ENCODE measurements at regions not wholly inside any gene's neighbourhood (a gene's known extent, or its start where the extent isn't known, plus 50 kb on each side); places are given as distances from the start of the nearest gene placed in this dataset.
"Not testable (repeated sequence)": the region's sequence is repeated elsewhere in the genome, so short reads cannot be mapped to it uniquely, and the experiment has no call there.

DNA sequence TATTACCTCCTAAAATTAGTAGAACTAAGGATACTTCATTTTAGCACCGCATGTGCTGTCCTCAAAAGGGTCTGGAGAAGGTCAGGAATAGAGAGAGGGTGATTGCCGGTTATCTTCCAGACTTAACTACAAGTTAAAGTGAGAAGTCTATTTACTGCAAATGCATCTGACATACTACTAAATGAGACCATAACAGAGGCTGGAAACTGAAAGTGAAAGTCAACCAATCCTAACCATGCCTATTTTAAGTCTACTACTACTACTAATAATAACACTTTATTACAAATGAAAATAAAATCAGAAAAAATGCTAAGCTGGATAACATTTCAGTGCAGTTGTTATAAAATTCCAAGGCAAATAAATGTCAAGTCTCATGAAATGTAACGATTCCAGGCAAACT, 244.7 kb downstream of the KIF20B start:
- no peak for DNase-seq (ENCODE audit: low read depth in 2 of 3, low spot score in 1 of 3)

DNA sequence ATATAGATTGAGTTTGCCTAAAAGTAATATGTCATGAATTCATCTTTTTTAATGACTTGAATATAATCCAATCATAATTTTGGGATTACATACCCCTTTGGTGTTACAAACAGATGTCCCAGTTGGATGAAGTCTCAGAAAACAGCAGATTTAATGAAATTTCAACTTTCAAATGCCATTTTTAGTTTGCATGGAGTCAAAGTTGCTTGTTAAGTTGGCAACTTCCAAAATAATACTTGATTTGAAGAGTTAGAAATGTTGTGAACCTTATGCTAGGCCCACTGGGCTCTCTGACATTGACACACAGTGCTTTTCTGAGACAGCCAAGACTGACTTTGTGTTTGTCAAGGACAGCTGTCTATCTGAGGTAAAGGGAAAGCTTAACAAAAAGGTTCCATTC, 248.1 kb downstream of the KIF20B start:
- no peak for DNase-seq (ENCODE audit: low read depth in 2 of 3, low spot score in 1 of 3)

DNA sequence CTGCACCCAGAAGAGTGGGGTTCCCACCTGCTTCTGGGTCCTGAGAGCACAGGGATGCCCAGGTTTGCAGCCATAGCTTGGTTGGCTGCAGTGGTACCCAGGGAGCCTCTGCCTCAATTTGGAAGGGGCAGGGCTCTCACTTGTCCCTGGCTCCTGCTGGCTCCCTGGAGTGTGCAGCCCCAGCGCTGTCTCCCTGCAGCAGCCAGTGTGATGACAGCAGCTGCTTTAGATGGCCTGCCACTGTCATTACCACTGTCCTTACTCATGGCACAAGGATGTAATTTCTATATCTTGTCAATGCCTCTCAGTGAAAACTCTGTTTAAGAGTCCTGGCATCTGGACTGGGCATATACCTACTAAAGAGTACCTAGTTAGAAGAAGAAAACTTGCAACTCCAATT, 250.9 kb downstream of the KIF20B start:
- DNase-seq (ENCODE audit: low read depth in 2 of 3, low spot score in 1 of 3) = no peak

DNA sequence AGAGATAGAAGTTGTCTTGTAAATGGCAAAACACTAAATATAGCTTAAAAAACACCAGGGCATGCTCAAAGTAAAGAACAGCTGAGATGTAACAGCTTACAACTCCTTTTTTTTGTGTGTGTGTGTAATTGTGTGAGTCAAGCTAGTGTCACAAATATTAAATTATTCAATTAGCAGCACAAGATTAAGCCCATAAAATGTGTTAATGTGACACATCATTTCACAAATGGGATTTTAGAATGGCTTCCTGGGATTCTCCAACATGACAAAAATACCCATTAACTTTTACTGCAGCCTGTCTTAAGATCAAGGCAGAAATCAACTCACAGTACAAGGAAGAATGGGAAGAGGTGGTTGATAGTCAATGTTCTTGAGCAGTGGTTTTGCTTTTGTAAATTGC, 251.4 kb downstream of the KIF20B start:
- no peak for DNase-seq (ENCODE audit: low read depth in 2 of 3, low spot score in 1 of 3)

DNA sequence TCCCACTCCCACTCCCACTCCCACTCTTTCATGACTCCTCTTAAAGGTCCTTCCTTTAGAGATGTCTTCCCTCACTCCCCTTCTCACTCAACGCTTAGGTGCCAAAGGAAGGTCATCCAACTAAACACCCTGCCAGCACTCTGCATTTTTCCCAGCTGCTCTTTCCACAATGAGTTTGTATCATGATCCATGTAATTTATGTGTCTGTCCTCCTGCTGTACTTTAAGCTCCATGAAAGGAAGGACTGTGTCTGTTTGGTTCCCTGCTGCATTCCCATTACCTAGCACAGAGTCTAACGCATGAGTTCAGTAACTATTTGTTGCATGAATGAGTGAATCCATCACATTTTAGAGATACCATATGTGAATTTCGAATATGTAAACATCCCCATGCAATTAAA, 252.7 kb downstream of the KIF20B start:
- no peak for DNase-seq (ENCODE audit: low read depth in 2 of 3, low spot score in 1 of 3)

DNA sequence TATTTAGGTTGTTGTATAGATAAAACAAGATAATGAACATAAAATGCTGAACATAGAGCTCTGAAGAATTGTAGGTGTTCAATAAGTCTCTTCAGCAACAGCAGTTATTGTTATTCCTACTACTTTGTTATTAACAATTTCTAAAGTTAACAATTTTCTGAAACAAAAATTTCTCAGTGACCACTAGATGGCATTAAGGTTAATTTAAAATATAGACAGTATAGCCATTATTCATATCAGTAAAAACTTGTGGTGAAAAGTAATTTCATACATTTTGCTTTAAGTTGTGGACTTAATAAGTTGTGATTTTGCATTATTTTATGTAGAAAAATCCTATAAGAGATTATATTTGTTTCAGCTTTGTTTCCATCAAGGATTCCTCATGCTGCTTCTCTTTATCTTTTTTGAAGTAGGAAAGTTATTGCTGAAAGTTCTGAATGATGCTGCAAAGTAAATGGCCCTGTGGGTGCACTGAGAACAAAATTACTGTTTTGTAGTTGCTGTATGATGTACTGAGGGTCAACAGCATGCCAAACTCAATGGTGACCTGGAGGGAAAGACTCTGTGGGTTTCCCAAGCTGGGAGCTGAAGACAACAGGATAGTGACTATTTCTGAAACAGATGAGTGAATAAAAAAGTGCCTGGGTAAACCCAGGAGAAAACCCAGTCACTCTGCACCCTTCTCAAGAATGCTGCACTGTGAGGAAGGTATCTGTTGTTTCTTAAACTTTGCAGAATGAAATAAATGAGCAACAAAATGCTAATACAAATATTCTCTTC, 253.6 kb downstream of the KIF20B start:
- DNase-seq (ENCODE audit: low read depth in 2 of 3, low spot score in 1 of 3) = no peak

DNA sequence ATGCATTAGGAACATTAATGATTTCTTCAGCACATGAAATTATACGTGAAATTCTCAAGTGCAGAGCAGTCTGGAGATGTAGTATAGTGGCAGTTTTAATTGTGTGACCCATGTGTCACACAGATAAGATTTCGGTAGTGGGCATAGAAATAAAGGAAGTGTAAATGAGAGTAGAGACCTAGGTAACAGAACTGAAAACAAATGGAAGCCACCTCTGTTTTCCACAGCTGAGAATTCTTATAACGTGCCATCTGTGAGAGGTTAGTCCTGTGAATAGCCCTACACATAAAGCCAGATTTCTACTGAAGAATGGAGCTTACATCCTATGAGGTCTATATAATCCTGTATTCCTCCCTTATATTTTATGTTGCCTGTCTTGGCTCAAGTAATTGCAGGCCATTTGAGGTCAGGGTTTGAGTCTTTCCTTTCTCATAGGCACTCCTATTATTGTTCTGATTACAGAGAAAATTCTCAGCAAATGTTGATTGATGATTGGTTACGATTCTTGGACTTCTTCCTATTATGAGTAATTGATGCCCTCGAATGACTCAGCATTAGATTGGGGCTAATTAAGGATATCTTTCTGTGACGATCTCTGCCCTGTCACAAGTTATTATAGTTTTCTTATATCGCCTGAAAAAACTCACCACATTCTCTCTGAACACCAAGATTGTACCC, 258.2 kb downstream of the KIF20B start:
- no peak for DNase-seq (ENCODE audit: low read depth in 2 of 3, low spot score in 1 of 3)

DNA sequence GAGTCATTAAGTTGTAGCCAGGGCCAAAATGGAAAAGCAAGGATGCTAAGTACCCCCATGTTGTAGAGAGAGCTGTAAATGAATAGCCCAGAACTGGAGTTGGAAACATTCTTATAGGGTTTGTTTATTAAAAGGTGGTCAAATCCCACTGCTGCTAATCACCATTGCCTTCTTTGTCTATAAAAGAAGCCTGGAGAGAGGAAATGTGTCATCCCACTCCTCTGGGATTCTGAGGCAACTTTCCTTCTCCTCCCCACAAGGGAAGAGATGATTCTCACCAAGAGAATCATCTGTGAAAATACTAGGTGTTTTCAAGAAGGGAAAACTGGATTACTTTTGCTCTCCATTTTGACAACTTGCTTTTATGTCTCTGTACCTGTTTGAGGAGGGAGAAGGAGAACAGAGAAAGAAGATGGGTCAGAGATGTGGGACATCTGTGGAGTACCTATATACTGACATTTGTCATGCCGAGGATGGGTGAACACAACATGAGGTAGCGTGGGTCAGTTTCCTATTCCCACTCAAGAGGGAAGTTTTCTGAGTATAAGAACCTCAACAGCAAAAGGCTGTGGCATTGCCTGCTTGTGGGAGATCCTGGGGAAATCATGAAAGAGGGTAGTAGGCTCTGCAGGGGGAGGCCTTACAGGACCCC, 262.2 kb downstream of the KIF20B start:
- DNase-seq (ENCODE audit: low read depth in 2 of 3, low spot score in 1 of 3) = no peak

DNA sequence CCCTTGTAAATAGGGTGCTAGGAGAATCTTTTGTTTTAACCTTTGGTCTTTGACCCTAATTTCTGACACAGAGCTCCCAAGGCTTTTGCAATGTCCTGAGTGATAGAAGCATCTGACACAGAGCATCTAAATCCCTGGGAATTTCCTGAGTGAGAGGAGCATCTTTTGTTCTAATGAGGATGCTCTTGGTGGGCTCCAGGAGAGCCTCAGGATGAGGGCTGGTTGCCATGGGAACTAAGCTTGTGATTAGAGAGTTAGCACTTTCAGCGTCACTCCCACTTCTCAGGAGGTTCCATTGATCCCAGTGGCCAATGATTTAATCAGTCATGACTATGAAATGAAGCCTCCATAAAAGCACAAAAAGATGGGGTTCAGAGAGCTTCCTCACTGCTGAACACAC, 264.8 kb downstream of the KIF20B start:
- no peak for DNase-seq (ENCODE audit: low read depth in 2 of 3, low spot score in 1 of 3)

DNA sequence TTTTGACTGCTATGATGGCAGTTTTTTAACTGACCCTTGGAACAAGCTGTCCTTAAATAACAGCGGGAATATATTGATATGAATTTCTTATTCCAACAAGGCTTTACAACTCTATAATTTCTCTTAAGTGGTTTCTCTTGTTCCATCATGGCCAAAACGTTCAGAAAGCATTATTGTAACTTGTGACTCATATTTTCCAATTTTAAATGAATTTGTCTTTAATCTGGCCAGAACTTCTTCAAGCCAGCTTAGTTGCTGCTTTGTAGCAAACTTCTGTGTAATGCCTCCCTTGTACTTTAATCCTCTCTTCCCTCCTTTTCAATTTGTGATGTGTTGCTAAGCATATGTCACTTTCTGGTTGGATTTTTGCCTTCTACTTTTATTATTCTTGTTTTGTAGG, 271.9 kb downstream of the KIF20B start:
- DNase-seq (ENCODE audit: low read depth in 2 of 3, low spot score in 1 of 3) = no peak

DNA sequence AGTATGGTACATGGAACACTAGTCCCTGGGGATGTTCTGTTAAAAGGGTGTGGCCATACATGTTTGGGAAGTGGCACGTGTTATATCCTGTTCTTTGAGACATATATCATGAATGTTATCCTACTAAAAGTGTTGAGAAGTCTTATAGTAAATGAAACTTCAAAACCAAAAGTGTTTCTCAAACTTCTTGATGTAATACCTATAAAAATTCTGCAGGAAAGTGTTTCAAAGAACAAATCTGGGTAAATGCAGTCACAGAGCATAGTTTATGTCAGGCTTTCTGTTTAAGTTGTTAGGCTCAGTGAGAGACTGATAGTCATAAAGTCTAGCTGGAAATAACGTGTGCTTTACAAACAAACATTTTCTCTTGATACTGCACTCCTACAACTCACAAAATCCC, 273.7 kb downstream of the KIF20B start:
- DNase-seq (ENCODE audit: low read depth in 2 of 3, low spot score in 1 of 3) = no peak

DNA sequence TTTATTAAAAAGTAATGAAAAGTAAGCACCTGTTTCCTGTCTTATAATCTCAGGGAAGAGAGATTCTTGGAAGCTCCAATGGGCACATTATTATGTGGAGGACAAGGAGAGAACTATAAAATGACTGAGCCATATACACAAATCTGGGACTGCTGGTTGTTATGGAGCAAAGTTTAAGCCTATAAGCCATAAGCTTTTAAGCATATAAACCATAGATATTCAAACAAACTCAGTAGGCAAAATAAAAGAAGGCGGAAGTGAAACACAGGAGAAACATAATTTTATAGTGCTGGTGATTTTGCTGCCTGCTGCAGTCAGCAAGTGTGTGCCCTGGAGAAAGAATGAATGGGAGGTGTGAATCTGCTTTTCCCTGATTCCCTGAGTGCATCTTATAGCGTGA, 274.4 kb downstream of the KIF20B start:
- no peak for DNase-seq (ENCODE audit: low read depth in 2 of 3, low spot score in 1 of 3)

DNA sequence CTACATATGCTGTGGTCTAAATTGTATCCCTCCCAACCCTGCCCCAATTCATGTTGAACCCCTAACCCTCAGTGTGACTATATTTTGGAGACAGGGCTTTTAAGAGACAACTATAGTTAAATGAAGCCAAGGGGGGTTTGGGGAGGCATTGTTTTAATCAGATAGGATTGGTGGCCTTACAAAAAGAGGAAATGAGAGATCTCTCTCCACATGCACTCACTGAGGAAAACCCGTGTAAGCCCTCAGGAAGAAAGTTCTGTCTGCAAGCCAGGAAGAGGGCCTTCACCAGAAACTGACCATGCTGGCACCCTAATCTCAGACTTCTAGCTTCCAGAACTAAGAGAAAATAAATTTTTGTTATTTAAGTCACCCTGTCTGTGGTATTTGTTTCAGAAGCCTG, 276.7 kb downstream of the KIF20B start:
- DNase-seq (ENCODE audit: low read depth in 2 of 3, low spot score in 1 of 3) = no peak

DNA sequence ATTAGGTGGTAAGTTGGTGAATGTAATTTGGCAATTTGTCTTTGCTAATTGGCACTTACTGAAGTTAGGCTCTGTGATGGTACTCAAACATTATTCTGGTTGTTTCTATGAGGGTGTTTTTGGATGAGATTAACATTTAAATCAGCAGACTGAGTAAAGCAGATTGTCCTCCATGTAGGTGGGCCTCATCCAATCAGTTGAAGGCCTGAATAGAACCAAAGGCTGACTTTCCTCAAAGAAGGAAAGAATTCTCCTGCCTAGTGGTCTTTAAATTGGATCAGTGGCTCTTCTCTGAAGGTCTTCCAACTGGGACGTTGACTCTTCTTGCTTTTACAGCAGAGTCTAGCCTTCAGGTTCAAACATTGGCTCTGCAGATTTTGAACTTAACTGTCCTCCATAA, 278.3 kb downstream of the KIF20B start:
- DNase-seq (ENCODE audit: low read depth in 2 of 3, low spot score in 1 of 3) = no peak

DNA sequence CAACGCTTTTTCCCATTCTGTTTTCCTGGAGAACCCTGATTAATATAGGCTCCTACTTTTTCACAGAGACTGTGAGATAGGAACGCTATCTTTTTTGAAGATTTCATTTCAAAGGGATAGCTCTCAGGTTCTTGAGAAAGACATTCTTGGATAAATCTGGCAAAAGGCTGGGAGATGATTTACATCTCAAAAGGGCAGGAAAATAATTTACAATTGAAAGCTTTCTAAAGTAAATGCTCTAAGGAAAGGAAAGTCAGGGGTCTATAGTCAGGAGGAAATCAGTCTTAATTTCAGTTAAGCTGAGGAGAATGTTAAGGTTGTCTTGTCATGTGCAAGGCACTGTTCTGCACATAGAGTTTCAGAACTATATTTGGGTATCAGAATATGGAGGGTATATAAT, 278.8 kb downstream of the KIF20B start:
- DNase-seq (ENCODE audit: low read depth in 2 of 3, low spot score in 1 of 3) = no peak

DNA sequence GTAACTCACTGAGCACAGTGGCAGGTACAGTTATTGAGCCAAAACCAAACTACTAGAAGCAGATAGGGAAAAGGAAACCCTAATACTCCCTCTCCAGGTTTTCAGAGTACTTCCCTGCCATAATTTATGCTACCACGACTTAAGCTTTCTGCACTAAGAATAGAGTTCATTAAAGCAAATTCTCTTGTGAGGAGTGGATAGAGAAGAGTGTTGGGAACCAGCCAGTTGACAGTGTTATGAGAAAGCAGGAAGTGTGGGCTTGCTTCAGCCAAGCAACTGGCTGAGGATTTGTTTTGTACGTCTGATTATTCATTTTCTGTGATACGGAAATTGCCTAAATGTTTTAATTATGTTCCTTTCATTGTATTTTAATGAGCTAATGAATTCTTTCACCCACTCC, 280.5 kb downstream of the KIF20B start:
- DNase-seq (ENCODE audit: low read depth in 2 of 3, low spot score in 1 of 3) = no peak

DNA sequence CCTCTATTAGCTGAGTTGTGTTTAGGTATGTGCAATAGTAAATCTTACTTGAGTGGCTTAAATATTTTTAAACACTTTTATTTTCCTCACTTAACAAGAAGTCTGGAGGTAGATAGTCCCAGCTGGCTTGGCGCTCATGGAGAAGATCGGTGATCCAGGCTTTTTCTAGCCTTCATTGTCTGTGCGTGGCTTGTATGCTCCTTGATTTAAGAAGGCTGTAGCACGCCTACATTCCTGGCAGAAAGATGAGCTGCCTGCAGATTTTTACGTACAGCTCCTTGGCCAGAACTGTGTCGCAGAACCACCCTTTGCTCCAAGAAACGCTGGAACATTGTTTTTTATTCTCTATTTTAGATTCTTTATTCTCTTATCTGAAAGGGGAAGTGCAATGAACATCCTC, 284.1 kb downstream of the KIF20B start:
- DNase-seq (ENCODE audit: low read depth in 2 of 3, low spot score in 1 of 3) = no peak

DNA sequence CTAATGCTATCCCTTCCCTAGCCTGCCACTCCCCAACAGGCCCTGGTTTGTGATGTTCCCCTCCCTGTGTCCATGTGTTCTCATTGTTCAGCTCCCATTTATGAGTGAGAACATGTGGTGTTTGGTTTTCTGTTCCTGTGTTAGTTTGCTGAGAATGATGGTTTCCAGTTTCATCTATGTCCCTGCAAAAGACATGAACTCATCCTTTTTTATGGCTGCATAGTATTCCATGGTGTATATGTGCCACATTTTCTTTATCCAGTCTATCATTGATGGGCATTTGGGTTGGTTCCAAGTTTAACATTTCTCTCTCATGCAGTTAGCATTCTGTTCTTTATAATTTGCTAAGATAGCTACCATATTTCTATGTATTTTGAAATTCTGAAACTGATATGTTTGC, 287.0 kb downstream of the KIF20B start:
- not testable (repeated sequence) for DNase-seq (ENCODE audit: low read depth in 2 of 3, low spot score in 1 of 3)

DNA sequence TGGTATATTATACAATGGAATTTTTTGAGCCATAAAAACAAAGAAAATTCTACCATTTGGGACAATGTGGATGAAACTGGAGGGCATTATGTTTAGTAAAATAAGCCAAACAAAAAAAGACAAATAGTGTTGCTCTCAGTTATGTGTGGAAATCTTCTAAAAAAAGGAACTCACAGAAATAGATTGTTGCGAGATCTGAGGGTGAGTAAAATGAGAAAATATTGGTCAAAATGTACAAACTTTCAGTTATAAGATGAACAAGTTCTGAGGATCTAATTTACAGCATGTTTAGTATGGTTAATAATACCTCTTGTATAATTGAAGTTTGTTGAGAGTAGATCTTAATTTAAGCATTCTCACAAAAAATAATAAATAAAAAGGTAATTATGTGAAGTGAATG, 291.2 kb downstream of the KIF20B start:
- no peak for DNase-seq (ENCODE audit: low read depth in 2 of 3, low spot score in 1 of 3)

DNA sequence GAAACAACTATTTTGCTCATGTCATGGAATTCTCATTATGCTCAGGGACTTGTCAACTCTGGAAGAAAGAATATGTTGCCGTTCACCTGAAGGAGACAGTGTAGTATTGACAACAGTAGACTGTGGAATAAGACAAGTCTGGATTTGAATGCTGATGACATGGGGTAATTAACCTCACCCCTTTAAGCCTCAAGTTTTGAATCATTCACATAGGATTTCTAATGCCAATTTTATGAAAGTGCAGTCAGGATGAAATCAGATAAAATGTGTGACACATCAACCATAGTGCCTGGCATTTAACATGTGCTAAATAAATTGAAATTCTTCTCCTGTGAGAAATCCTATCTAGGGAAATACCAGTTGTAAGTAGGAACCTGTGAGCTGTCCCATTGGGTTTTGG, 305.8 kb downstream of the KIF20B start:
- DNase-seq (ENCODE audit: low read depth in 2 of 3, low spot score in 1 of 3) = no peak

DNA sequence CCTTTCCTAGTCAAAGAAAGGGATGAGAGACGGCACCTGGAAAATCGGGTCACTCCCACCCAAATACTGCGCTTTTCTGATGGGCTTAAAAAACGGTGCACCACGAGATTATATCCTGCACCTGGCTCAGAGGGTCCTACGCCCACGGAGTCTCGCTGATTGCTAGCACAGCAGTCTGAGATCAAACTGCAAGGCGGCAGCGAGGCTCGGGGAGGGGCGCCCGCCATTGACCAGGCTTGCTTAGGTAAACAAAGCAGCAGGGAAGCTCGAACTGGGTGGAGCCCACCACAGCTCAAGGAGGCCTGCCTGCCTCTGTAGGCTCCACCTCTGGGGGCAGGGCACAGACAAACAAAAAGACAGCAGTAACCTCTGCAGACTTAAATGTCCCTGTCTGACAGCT, 309.9 kb downstream of the KIF20B start:
- DNase-seq (ENCODE audit: low read depth in 2 of 3, low spot score in 1 of 3) = not testable (repeated sequence)

DNA sequence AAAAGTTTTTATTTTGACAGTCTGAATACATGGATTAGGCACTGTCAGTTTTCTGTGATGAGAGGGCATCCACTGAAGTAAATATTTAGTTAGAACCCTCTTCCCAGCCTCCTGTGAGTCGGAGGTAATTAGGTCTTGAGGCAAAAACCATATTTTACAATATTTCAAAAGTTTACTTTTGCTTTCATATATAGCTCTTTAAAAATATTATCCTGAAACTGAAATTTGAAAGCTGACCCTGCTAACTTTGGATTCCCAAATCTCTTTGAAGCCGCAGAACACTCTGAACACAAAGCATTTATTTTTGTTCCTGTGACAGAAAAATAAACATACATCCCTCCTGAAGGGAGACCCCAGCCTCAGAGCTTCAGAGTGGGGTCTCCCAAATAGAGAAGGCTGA, 317.4 kb downstream of the KIF20B start:
- no peak for DNase-seq (ENCODE audit: low read depth in 2 of 3, low spot score in 1 of 3)

DNA sequence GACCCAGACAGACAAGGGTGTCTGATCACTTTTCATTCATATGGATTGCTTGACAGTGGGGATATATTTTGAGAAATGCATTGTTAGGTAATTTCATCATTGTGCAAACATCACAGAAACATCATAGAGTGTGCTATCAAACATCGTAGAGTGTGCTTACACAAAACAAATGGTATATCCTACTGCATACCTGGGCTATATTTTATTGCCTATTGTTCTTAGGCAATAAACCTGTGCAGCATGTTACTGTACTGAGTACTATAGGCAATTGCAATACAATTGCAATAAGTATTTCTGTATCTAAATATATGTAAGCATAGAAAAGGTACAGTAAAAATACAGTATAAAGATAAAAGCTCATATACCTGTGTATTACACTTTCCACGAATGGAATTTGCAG, 319.1 kb downstream of the KIF20B start:
- no peak for DNase-seq (ENCODE audit: low read depth in 2 of 3, low spot score in 1 of 3)
